Fibroblast of lung (primary cell): ENCODE measurements at regions not wholly inside any gene's neighbourhood (a gene's known extent, or its start where the extent isn't known, plus 50 kb on each side); places are given as distances from the start of the nearest gene placed in this dataset.

Experiments
- DNase-seq, 2 donors: peaks; one replicate each; pipeline versions ENCODE4 v3.0.0 to v3.0.0-alpha.2; 2010; ENCODE audit warnings: low read depth in 2 of 2
- H2AFZ ChIP-seq: 2 replicates; pipeline ENCODE4 v1.5.1; 2012; ENCODE audit warnings: low read length, control low read depth, inconsistent platforms
- H3K27ac ChIP-seq: 2 replicates; pipeline ENCODE4 v1.5.1; 2011; ENCODE audit warnings: low read length, control low read depth; ENCODE audit not compliant: insufficient read depth
- H3K27me3 ChIP-seq: 2 replicates; pipeline ENCODE4 v1.5.1; 2011; ENCODE audit warnings: mild to moderate bottlenecking, low read length; ENCODE audit not compliant: control insufficient read depth, insufficient read depth
- H3K36me3 ChIP-seq: 2 replicates; pipeline ENCODE4 v1.5.1; 2011; ENCODE audit warnings: low read length; ENCODE audit not compliant: control insufficient read depth, insufficient read depth
- H3K4me1 ChIP-seq: 2 replicates; pipeline ENCODE4 v1.5.1; 2011; ENCODE audit warnings: low read length; ENCODE audit not compliant: control insufficient read depth, insufficient read depth; ENCODE audit errors: extremely low read depth
- H3K4me2 ChIP-seq: 2 replicates; pipeline ENCODE4 v1.5.1; 2011; ENCODE audit warnings: low read length, control low read depth; ENCODE audit not compliant: insufficient read depth; ENCODE audit errors: extremely low read depth
- H3K4me3 ChIP-seq, 4 experiments: fragments of 200-600 bp in 1 of 4; sonication (generic) in 1 of 4; replicated peaks in 1 of 4; 2 replicates each; pipeline ENCODE4 v1.5.1; 2011 to 2016; ENCODE audit warnings: low read length in 4 of 4, low read depth in 3 of 4, mild to moderate bottlenecking in 3 of 4, control low read depth in 2 of 4, inconsistent platforms in 1 of 4, mixed read lengths in 1 of 4; ENCODE audit not compliant: insufficient read depth in 1 of 4; ENCODE audit errors: control extremely low read depth in 1 of 4
- H3K79me2 ChIP-seq: 2 replicates; pipeline ENCODE4 v1.5.1; 2012; ENCODE audit warnings: mild to moderate bottlenecking, low read length, inconsistent platforms; ENCODE audit not compliant: control insufficient read depth, insufficient read depth
- H3K9ac ChIP-seq: 2 replicates; pipeline ENCODE4 v1.5.1; 2011; ENCODE audit warnings: mild to moderate bottlenecking, low read length, control low read depth; ENCODE audit not compliant: insufficient read depth
- H3K9me3 ChIP-seq: 2 replicates; pipeline ENCODE4 v1.5.1; 2012; ENCODE audit warnings: low read depth, low read length; ENCODE audit not compliant: control insufficient read depth, insufficient read depth
- H4K20me1 ChIP-seq: 2 replicates; pipeline ENCODE4 v1.5.1; 2011; ENCODE audit warnings: low read length; ENCODE audit not compliant: control insufficient read depth, insufficient read depth; ENCODE audit errors: extremely low read depth
- CTCF ChIP-seq, 2 donors: IDR thresholded peaks in 1 of 2; conservative IDR thresholded peaks in 1 of 2; 1 replicate in 1 of 2; 2 replicates in 1 of 2; pipeline ENCODE4 v1.5.1; 2011 to 2012; ENCODE audit warnings: low read length in 2 of 2, control low read depth in 1 of 2, inconsistent platforms in 1 of 2, low read depth in 1 of 2, mild to moderate bottlenecking in 1 of 2
- EZH2 ChIP-seq: IDR thresholded peaks from 2 replicates; pipeline ENCODE4 v1.5.1; 2012; ENCODE audit warnings: low read length, control low read depth, mild to moderate bottlenecking; ENCODE audit errors: missing control alignments

GRCh38 chr4:54823616-54824015 is 165.9 kb downstream of the KIT start:
- Histone ChIP-seq H3K27me3 (no peaks in the 10 kb centered on the region), H2AFZ (no peak overlapping the region), H3K79me2 (no peaks in the 10 kb centered on the region), H3K4me1 (no peaks in the 10 kb centered on the region), H3K4me3 (no peak overlapping the region), H4K20me1 (no peaks in the 10 kb centered on the region), H3K27ac (no peak overlapping the region), H3K9ac (no peak overlapping the region), H3K9me3 (no peaks in the 10 kb centered on the region), H3K4me2 (no peak overlapping the region), H3K36me3 (no peaks in the 10 kb centered on the region)
- no peak for DNase-seq
- TF ChIP-seq CTCF (conservative IDR thresholded peaks at IDR 0.05 in 1 of 2, IDR thresholded peaks at IDR 0.05 in 1 of 2; ENCODE audit: low read depth in 1 of 2, low read length in 2 of 2) (no peak), EZH2 (no peak)

- Histone ChIP-seq H3K9me3 (no peaks in the 10 kb centered on the region), H3K36me3 (no peaks in the 10 kb centered on the region), H3K79me2 (no peaks in the 10 kb centered on the region), H3K9ac (no peak overlapping the region), H3K4me2 (no peak overlapping the region), H3K4me3 (no peak overlapping the region), H3K4me1 (no peaks in the 10 kb centered on the region), H2AFZ (no peak overlapping the region), H3K27me3 (no peaks in the 10 kb centered on the region), H3K27ac (no peak overlapping the region), H4K20me1 (no peaks in the 10 kb centered on the region)
- DNase-seq = no peak
- TF ChIP-seq CTCF (conservative IDR thresholded peaks at IDR 0.05 in 1 of 2, IDR thresholded peaks at IDR 0.05 in 1 of 2; ENCODE audit: low read depth in 1 of 2, low read length in 2 of 2) (no peak), EZH2 (no peak)
Measured at GRCh38 chr4:54819034-54819433, 161.3 kb downstream of the KIT start.

GRCh38 chr4:54818481-54818880 is 160.7 kb downstream of the KIT start:
- no peak overlapping the region for H3K9ac ChIP-seq
- no peak overlapping the region for H3K4me2 ChIP-seq
- DNase-seq = no peak
- no peaks in the 10 kb centered on the region for H3K4me1 ChIP-seq
- no peaks in the 10 kb centered on the region for H4K20me1 ChIP-seq
- TF ChIP-seq CTCF (conservative IDR thresholded peaks at IDR 0.05 in 1 of 2, IDR thresholded peaks at IDR 0.05 in 1 of 2; ENCODE audit: low read depth in 1 of 2, low read length in 2 of 2) = no peak
- no peak for TF ChIP-seq EZH2
- H2AFZ ChIP-seq = no peak overlapping the region
- no peaks in the 10 kb centered on the region for H3K27me3 ChIP-seq
- no peaks in the 10 kb centered on the region for H3K9me3 ChIP-seq
- H3K79me2 ChIP-seq = no peaks in the 10 kb centered on the region
- H3K4me3 ChIP-seq = no peak overlapping the region
- no peak overlapping the region for H3K27ac ChIP-seq
- H3K36me3 ChIP-seq = no peaks in the 10 kb centered on the region
